Cardiac muscle cell (in vitro differentiated cells and primary cell): ENCODE measurements at regions not wholly inside any gene's neighbourhood (a gene's known extent, or its start where the extent isn't known, plus 50 kb on each side); places are given as distances from the start of the nearest gene placed in this dataset.

ENCODE experiments used
- DNase-seq, 2 donors: peaks; one replicate each; pipeline versions ENCODE4 v3.0.0 to v3.0.0-alpha.2; 2010 to 2017; ENCODE audit warnings: low read depth in 1 of 2, low spot score in 1 of 2
- H3K27ac ChIP-seq: fragments of 200-600 bp; sonication (generic); 2 replicates; pipeline ENCODE4 v1.5.1; 2016
- H3K27me3 ChIP-seq: fragments of 200-600 bp; sonication (generic); 2 replicates; pipeline ENCODE4 v1.6.0; 2016; ENCODE audit warnings: control low read depth
- H3K36me3 ChIP-seq: fragments of 200-600 bp; sonication (generic); 2 replicates; pipeline ENCODE4 v1.5.1; 2016; ENCODE audit warnings: control low read depth
- H3K4me1 ChIP-seq: fragments of 200-600 bp; sonication (generic); 2 replicates; pipeline ENCODE4 v1.8.1; 2017; ENCODE audit warnings: low read depth, mild to moderate bottlenecking, mixed run types
- H3K4me3 ChIP-seq: fragments of 200-600 bp; sonication (generic); 2 replicates; pipeline ENCODE4 v1.5.1; 2016; ENCODE audit warnings: mild to moderate bottlenecking
- H3K9me3 ChIP-seq: fragments of 200-600 bp; sonication (generic); 2 replicates; pipeline ENCODE4 v1.5.1; 2017; ENCODE audit warnings: low read depth, mild to moderate bottlenecking, control low read depth
- TF ChIP-seq, protein P1 (sequence below): IDR thresholded peaks from 2 replicates; pipeline ENCODE4 v1.5.1; 2012; ENCODE audit warnings: low read depth, mild to moderate bottlenecking, low read length

DNA sequence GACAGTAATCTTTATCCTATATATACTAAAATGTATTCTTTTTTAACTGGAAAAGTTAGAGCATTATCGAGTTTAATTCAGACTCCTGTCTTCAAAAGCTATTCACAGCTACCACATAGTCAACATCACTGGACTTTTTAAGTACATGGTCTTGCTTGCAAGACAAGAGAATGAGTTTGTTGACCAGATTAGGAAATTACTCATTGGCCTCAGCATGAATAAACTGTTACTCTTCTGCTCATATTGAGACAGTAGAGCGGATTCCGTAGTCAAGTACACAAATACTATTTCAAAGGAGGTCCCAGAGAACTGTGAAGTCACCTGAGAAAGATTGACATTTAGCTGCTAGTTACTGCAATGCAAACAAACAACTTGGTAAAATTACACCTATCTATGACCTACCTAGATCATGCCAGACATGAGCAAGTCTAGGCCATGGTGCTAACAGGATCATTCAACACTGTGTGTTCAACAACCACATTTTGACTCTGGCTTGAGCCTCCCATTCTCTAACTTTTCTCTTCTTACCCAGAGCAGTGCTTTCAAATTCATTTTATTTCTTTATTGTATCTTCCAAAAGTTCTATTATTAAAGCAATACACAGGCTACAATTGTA, 280.9 kb downstream of the NEBL start:
- Histone ChIP-seq H3K27me3 (no peaks in the 10 kb centered on the region), H3K4me1 (no peaks in the 10 kb centered on the region), H3K27ac (no peak overlapping the region), H3K9me3 (no peaks in the 10 kb centered on the region), H3K4me3 (no peak overlapping the region), H3K36me3 (no peaks in the 10 kb centered on the region)
- no peak for DNase-seq
- TF ChIP-seq, protein P1, sequence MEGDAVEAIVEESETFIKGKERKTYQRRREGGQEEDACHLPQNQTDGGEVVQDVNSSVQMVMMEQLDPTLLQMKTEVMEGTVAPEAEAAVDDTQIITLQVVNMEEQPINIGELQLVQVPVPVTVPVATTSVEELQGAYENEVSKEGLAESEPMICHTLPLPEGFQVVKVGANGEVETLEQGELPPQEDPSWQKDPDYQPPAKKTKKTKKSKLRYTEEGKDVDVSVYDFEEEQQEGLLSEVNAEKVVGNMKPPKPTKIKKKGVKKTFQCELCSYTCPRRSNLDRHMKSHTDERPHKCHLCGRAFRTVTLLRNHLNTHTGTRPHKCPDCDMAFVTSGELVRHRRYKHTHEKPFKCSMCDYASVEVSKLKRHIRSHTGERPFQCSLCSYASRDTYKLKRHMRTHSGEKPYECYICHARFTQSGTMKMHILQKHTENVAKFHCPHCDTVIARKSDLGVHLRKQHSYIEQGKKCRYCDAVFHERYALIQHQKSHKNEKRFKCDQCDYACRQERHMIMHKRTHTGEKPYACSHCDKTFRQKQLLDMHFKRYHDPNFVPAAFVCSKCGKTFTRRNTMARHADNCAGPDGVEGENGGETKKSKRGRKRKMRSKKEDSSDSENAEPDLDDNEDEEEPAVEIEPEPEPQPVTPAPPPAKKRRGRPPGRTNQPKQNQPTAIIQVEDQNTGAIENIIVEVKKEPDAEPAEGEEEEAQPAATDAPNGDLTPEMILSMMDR: no peak

DNA sequence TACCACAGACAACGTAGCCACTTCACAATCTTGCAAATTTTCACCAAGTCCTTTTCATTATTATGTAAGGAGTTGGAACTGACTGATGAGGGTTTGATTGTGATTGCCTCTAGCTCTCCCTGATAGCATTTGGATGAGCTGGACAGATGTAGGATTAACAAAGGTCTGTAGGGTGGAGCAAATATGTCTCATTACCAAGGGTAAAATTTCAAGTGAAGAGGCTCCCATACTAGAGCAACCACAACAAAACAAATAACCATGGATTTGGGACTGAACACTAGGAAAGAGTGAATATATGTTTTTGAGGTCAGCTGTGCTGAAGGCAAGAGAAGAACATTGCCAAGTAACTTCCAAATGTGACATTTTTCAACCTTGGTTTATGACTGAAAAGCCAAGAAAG, 281.7 kb downstream of the NEBL start:
- DNase-seq: no peak
- Histone ChIP-seq H3K4me3 (no peak overlapping the region), H3K27ac (no peak overlapping the region), H3K36me3 (no peaks in the 10 kb centered on the region), H3K4me1 (no peaks in the 10 kb centered on the region), H3K9me3 (no peaks in the 10 kb centered on the region), H3K27me3 (no peaks in the 10 kb centered on the region)
- TF ChIP-seq, protein P1: no peak

DNA sequence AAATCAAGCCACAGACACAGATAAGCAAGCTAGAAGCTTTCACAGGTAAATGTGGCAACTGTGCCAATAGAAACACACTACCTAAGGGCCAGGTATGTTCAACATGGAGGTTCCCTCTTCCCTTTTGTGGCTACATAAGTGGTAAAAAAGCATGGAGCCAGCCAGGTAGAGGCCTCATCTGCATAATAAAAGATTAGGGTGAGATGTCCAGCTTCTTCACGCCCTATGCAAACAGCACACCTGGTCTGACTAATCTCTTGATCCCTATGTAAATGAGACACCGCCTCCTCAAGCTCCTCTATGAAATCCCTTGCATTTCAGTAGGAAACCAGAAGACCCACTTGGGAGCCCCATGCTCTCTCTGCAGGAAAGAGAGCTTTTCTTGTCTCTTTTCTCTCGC, 282.2 kb downstream of the NEBL start:
- Histone ChIP-seq H3K4me1 (no peaks in the 10 kb centered on the region), H3K27ac (no peak overlapping the region), H3K9me3 (no peaks in the 10 kb centered on the region), H3K4me3 (no peak overlapping the region), H3K27me3 (no peaks in the 10 kb centered on the region), H3K36me3 (no peaks in the 10 kb centered on the region)
- no peak for DNase-seq
- TF ChIP-seq, protein P1: no peak

DNA sequence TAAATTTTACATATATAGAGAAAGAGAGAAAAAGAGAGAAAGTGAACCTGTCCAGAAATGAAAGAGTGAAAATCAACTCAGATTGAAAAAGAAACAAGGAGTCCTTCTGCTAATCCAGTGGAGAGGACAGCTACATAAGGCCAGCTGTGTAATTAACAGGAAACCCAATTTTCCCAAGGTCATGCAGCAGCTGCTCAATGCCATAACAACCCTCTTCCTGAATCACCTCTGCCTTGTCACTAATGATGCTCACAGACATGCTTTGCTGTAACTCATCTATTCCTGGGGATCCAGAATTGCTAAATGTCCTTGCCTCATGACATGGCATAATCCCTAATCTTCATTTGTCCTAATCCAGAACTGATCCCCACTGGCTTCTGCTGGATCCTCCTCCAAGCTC, 288.6 kb downstream of the NEBL start:
- TF ChIP-seq, protein P1: no peak

DNA sequence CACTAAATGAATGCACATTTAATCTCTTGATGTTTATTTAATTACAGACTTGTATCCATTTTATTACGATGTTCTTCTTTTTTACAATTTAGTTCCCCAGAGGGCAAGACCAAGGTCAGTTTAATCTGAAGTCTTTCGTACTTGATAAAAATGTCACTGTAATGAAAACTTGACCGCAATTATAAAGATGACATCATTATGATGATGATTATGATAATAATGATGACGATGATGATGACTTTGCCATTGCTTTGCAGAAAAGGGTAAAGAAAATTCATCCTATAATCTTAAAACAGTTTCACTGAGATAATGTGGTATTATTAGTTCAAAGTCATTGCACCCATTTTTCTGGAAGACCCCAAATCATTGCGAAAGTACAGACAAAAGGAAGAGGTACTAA, 290.1 kb downstream of the NEBL start:
- Histone ChIP-seq H3K4me3 (no peak overlapping the region), H3K36me3 (no peaks in the 10 kb centered on the region), H3K4me1 (no peaks in the 10 kb centered on the region), H3K9me3 (no peaks in the 10 kb centered on the region), H3K27me3 (no peaks in the 10 kb centered on the region), H3K27ac (no peak overlapping the region)
- TF ChIP-seq, protein P1: no peak
- DNase-seq: no peak

More for the DNA sequence above, 288.6 kb downstream of the NEBL start:
- no peaks in the 10 kb centered on the region for H3K27me3 ChIP-seq
- H3K9me3 ChIP-seq: no peaks in the 10 kb centered on the region
- no peaks in the 10 kb centered on the region for H3K4me1 ChIP-seq
- no peaks in the 10 kb centered on the region for H3K36me3 ChIP-seq
- DNase-seq: no peak
- no peak overlapping the region for H3K4me3 ChIP-seq
- H3K27ac ChIP-seq: no peak overlapping the region
